Calu3 (cell line): ENCODE measurements at regions not wholly inside any gene's neighbourhood (a gene's known extent, or its start where the extent isn't known, plus 50 kb on each side); places are given as distances from the start of the nearest gene placed in this dataset.

Experiments
- BruUV-seq: library from RNA; stranded (reverse); fragments of 400-500 nt; replicated peaks from 2 replicates; lab custom pipeline; 2021; lab: Mats Ljungman, UMichigan
- CTCF ChIA-PET: fragments of 300-600 bp; sonication (Branson Sonifier 250); formaldehyde crosslinking; loops from one replicate; lab custom pipeline; 2022; ENCODE audit warnings: antibody characterized with exemption; lab: Charles Lee
- DNase-seq: peaks from one replicate; pipeline ENCODE4 v3.0.0; 2022
- H3K27ac Mint-ChIP-seq: one replicate; pipeline ENCODE4 v1.8.0; 2022; ENCODE audit warnings: mixed read lengths; ENCODE audit not compliant: unreplicated experiment
- H3K27me3 Mint-ChIP-seq: one replicate; pipeline ENCODE4 v1.8.0; 2022; ENCODE audit warnings: mixed read lengths; ENCODE audit not compliant: unreplicated experiment
- H3K36me3 Mint-ChIP-seq: one replicate; pipeline ENCODE4 v1.8.0; 2022; ENCODE audit warnings: mild to moderate bottlenecking, moderate library complexity, mixed read lengths; ENCODE audit not compliant: insufficient read depth, unreplicated experiment
- H3K4me1 Mint-ChIP-seq: one replicate; pipeline ENCODE4 v1.8.0; 2022; ENCODE audit warnings: mild to moderate bottlenecking, low read depth, mixed read lengths; ENCODE audit not compliant: unreplicated experiment
- H3K4me3 Mint-ChIP-seq: one replicate; pipeline ENCODE4 v1.8.0; 2022; ENCODE audit warnings: mild to moderate bottlenecking, low read depth, moderate library complexity, mixed read lengths; ENCODE audit not compliant: unreplicated experiment
- H3K9me3 Mint-ChIP-seq: one replicate; pipeline ENCODE4 v1.8.0; 2022; ENCODE audit warnings: low read depth, mixed read lengths; ENCODE audit not compliant: unreplicated experiment
- CTCF ChIP-seq: fragments of 200-600 bp; IDR thresholded peaks from one replicate; pipeline ENCODE4 v1.8.0; 2022; ENCODE audit warnings: antibody characterized with exemption; ENCODE audit not compliant: unreplicated experiment
- intact Hi-C: fragments of 100-400 bp; cut with micrococcal nuclease; formaldehyde crosslinking; loops from one replicate; pipeline ENCODE4 v1.10.0; 2022; ENCODE audit not compliant: unreplicated experiment

GRCh38 chr2:2703172-2703571 lies 372.1 kb upstream of the MYT1L start:
- Mint-ChIP-seq H3K27ac (no peak overlapping the region), H3K36me3 (no peaks in the 10 kb centered on the region), H3K9me3 (no peaks in the 10 kb centered on the region), H3K27me3 (no peaks in the 10 kb centered on the region), H3K4me1 (no peaks in the 10 kb centered on the region), H3K4me3 (no peak overlapping the region)
- DNase-seq: no peak
- intact Hi-C loops: no loop called here
- CTCF ChIA-PET: interaction anchor here (0.6 kb wide), 1 partner anchor 916 kb away, joined by 3 read pairs; no protein-coding TSS in a partner anchor
- BruUV-seq: no TSS peak
- no peak for TF ChIP-seq CTCF

- Mint-ChIP-seq H3K27me3 (no peaks in the 10 kb centered on the region), H3K9me3 (peaks cover 3% of the 10 kb centered on the region), H3K4me1 (no peaks in the 10 kb centered on the region), H3K4me3 (no peak overlapping the region), H3K27ac (no peak overlapping the region), H3K36me3 (no peaks in the 10 kb centered on the region)
- no TSS peak for BruUV-seq
- TF ChIP-seq CTCF: no peak
- DNase-seq: no peak
- intact Hi-C loops: no loop called here
- CTCF ChIA-PET: no interaction called here
Observed at GRCh38 chr2:2702385-2702784, 371.3 kb upstream of the MYT1L start.

DNA sequence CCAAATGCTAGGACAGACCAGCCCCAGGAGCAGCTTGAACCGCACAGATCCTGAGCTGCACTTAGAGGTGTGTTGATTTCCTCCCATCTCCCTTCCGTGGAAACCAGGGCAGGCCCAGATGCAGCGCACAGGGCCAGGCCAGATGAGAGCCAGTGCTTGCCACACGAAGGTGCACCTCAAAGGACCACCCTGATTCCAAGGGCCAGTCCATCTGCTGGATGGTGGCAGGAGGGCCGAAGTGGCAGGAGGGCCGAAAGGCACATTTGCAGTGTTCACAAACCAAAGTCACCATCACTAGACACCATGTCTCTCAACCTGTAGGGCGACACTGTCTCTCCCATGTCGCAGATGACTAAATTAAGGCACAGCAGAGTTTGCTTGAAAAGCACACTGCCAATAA lies 370.7 kb upstream of the MYT1L start:
- no TSS peak for BruUV-seq
- Mint-ChIP-seq H3K4me1 (no peaks in the 10 kb centered on the region), H3K27ac (no peak overlapping the region), H3K4me3 (no peak overlapping the region), H3K36me3 (no peaks in the 10 kb centered on the region), H3K9me3 (peaks cover 3% of the 10 kb centered on the region), H3K27me3 (no peaks in the 10 kb centered on the region)
- TF ChIP-seq CTCF: no peak
- CTCF ChIA-PET: no interaction called here
- no peak for DNase-seq
- intact Hi-C loops: no loop called here

DNA sequence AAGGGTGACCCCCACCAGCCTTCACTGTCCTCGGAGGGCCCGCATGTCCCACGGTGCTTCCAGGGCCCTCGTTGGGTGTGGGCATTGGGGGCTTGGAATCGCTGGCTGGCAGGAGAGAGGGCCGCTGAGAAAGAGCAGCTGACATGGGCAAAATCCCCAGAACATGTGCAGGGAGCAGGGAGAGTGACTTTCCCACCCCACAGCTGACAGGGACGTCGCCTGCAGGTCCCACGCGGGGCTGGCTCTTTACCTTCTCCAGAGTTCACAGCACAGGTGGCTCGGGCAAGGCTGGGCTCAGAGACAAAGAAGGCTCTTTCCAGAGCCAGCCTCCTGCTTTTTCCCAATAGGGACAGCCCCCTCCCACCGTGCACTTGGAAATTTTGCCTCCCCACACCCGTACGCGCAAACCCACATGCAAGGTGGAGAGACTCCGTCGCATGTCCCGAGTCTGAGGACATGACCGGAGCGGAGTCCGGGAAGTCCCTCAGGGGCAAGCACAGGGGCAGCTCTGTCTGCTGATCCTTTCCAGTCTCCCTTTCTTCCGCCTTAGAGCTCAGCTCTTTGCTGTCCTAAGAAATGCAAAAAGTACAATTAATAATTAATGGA lies 370.2 kb upstream of the MYT1L start:
- no peak for DNase-seq
- peaks cover 2% of the 10 kb centered on the region for H3K27me3 Mint-ChIP-seq
- H3K4me3 Mint-ChIP-seq: no peak overlapping the region
- no peaks in the 10 kb centered on the region for H3K4me1 Mint-ChIP-seq
- intact Hi-C loops: no loop called here
- CTCF ChIA-PET: no interaction called here
- BruUV-seq: no TSS peak
- H3K9me3 Mint-ChIP-seq: peaks cover 3% of the 10 kb centered on the region
- no peaks in the 10 kb centered on the region for H3K36me3 Mint-ChIP-seq
- no peak overlapping the region for H3K27ac Mint-ChIP-seq
- no peak for TF ChIP-seq CTCF
